K562 (cell line): ENCODE measurements at regions not wholly inside any gene's neighbourhood (a gene's known extent, or its start where the extent isn't known, plus 50 kb on each side); places are given as distances from the start of the nearest gene placed in this dataset.
"Not testable (repeated sequence)": the region's sequence is repeated elsewhere in the genome, so short reads cannot be mapped to it uniquely, and the experiment has no call there.

ENCODE experiments used
- ATAC-seq: fragments of 200-7000 bp; cut with Tn5 transposase; 3 replicates; pipeline ENCODE4 v1.9.1; 2020; ENCODE audit warnings: moderate library complexity
- BruUV-seq: library from RNA; stranded (reverse); fragments of 400-500 nt; replicated peaks from 2 replicates; lab custom pipeline; 2021; lab: Mats Ljungman, UMichigan
- CTCF ChIA-PET: fragments of 300-600 bp; formaldehyde crosslinking; extraction: SDS; loops from one replicate; lab custom pipeline; 2021; ENCODE audit warnings: low intra/inter-chr PET ratio; lab: Yijun Ruan, JAX
- POLR2A ChIA-PET: fragments of 300-600, 350-650 bp; sonication (Branson Sonifier 250); formaldehyde crosslinking; extraction: SDS; loops from one replicate; lab custom pipeline; 2021; ENCODE audit warnings: antibody characterized with exemption, inconsistent platforms; lab: Yijun Ruan, JAX
- DNase-seq, 4 experiments: peaks; one replicate each; pipeline versions ENCODE4 v3.0.0 to v3.0.0-alpha.2; 2011 to 2018; ENCODE audit warnings: low spot score in 3 of 4, mixed read lengths in 3 of 4; ENCODE audit errors: extremely low read depth in 1 of 4
- FAIRE-seq: peaks from 2 replicates; lab custom pipeline; 2011; peaks lifted over from hg19 to GRCh38; lab: Jason Lieb, UNC
- H2AFZ ChIP-seq: 2 replicates; pipeline ENCODE4 v1.6.0; 2011; ENCODE audit warnings: low read depth, low read length, control low read depth, inconsistent platforms
- H3K27ac ChIP-seq: fragments of 200-600 bp; 3 replicates; pipeline ENCODE4 v1.8.0; 2011; ENCODE audit warnings: low read depth, mild to moderate bottlenecking, control low read depth, inconsistent platforms, low read length, moderate library complexity, mixed read lengths; ENCODE audit errors: extremely low read depth
- H3K27me3 ChIP-seq, 2 experiments: fragments of 300-600 bp in 1 of 2; 2 replicates in 1 of 2; 3 replicates in 1 of 2; pipeline versions ENCODE4 v1.6.0 to v1.8.0; 2011; ENCODE audit warnings: inconsistent platforms in 2 of 2, low read length in 2 of 2, mild to moderate bottlenecking in 1 of 2, mixed read lengths in 1 of 2, moderate library complexity in 1 of 2; ENCODE audit not compliant: control insufficient read depth in 2 of 2, insufficient read depth in 2 of 2
- H3K36me3 ChIP-seq: fragments of 300-600 bp; 3 replicates; pipeline ENCODE4 v1.8.0; 2011; ENCODE audit warnings: mild to moderate bottlenecking, low read length, inconsistent platforms; ENCODE audit not compliant: control insufficient read depth, insufficient read depth
- H3K4me1 ChIP-seq, 2 experiments: fragments of 200-600 bp in 1 of 2; replicated peaks in 1 of 2; 2 replicates in 1 of 2; 3 replicates in 1 of 2; pipeline versions ENCODE4 v1.5.1 to v1.8.0; 2011; ENCODE audit warnings: inconsistent platforms in 2 of 2, low read length in 2 of 2, mild to moderate bottlenecking in 1 of 2, mixed read lengths in 1 of 2, moderate library complexity in 1 of 2; ENCODE audit not compliant: control insufficient read depth in 2 of 2, insufficient read depth in 2 of 2
- H3K4me2 ChIP-seq: 2 replicates; pipeline ENCODE4 v1.6.1; 2011; ENCODE audit warnings: low read length, control low read depth, inconsistent platforms, mixed read lengths; ENCODE audit not compliant: insufficient read depth
- H3K4me3 ChIP-seq: fragments of 200-600 bp; sonication (generic), shearing (Covaris generic); 2 replicates; pipeline ENCODE4 v1.5.1; 2016; ENCODE audit warnings: control low read depth, inconsistent platforms
- H3K79me2 ChIP-seq: fragments of 200-600 bp; 3 replicates; pipeline ENCODE4 v1.8.0; 2011; ENCODE audit warnings: low read length, inconsistent platforms; ENCODE audit not compliant: control insufficient read depth, insufficient read depth
- H3K9ac ChIP-seq, 2 experiments: 2 replicates each; pipeline versions ENCODE4 v1.6.0 to v1.6.1; 2011; ENCODE audit warnings: low read depth in 2 of 2, low read length in 2 of 2, control low read depth in 1 of 2, inconsistent platforms in 1 of 2, mild to moderate bottlenecking in 1 of 2, mixed read lengths in 1 of 2; ENCODE audit not compliant: insufficient read depth in 1 of 2
- H3K9me1 ChIP-seq: one replicate; pipeline ENCODE4 v1.6.0; 2011; ENCODE audit warnings: inconsistent platforms, mild to moderate bottlenecking, low read length, moderate library complexity; ENCODE audit not compliant: control insufficient read depth, insufficient read depth
- H3K9me3 ChIP-seq: replicated peaks from 2 replicates; pipeline ENCODE4 v1.5.1; 2011; ENCODE audit warnings: low read depth, low read length, inconsistent platforms; ENCODE audit not compliant: control insufficient read depth, insufficient read depth
- H4K20me1 ChIP-seq: replicated peaks from 2 replicates; pipeline ENCODE4 v1.6.1; 2011; ENCODE audit warnings: low read length, inconsistent platforms, mixed read lengths; ENCODE audit not compliant: control insufficient read depth, insufficient read depth
- CEBPB ChIP-seq: fragments of 450-650 bp; IDR thresholded peaks from 2 replicates; pipeline ENCODE4 v1.6.1; 2016; ENCODE audit warnings: missing genetic modification characterization, missing compliant biosample characterization
- WGBS: fragments of 100-300 bp; shearing (Covaris generic); methylation state at CpG from one replicate; pipeline ENCODE4 v1.1.6; 2016; ENCODE audit warnings: low coverage, mixed read lengths; ENCODE audit not compliant: insufficient coverage; ENCODE audit errors: missing lambda C conversion rate; 5-methylcytosine and 5-hydroxymethylcytosine counted together
- in situ Hi-C: fragments of 300-500 bp; cut with MboI; formaldehyde crosslinking; loops from 4 replicates; pipeline ENCODE4 v1.15.0; 2018; ENCODE audit warnings: inconsistent platforms, mixed read lengths
- intact Hi-C: fragments of 100-400 bp; cut with micrococcal nuclease; formaldehyde crosslinking; loops from 2 replicates; pipeline ENCODE4 v1.14.2; 2022

DNA sequence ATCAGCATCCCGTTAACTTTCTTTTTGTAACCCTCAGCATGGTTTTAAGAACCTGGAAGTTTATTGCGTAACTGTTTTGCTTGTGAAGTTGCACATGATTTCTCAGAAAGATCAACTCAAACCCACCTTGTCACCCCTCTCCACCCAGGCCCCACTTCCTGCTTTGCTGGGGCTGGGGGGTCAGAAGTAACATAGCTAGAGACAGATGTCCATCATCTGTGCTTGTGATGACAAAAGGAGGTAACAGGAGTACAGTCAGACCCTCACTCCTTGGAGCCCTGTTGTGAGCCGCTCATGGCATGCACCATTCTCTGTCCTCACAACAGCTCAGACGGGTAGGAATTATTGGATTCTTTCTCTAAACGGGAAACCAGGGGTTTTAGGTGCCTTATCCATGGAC is 172.7 kb upstream of the PLGLB2 start:
- CTCF ChIA-PET, H3K9ac ChIP-seq, H3K4me1 ChIP-seq, H3K4me2 ChIP-seq, H4K20me1 ChIP-seq, H3K79me2 ChIP-seq, H3K27ac ChIP-seq, DNase-seq, H3K9me1 ChIP-seq, BruUV-seq, H3K27me3 ChIP-seq, POLR2A ChIA-PET, H2AFZ ChIP-seq, H3K9me3 ChIP-seq, ATAC-seq, H3K4me3 ChIP-seq, intact Hi-C loops, H3K36me3 ChIP-seq, FAIRE-seq, in situ Hi-C loops: not testable (repeated sequence)
- 46% methylated on average over 3 of the region's 5 CpGs for WGBS
- peak; percentile 71 for TF ChIP-seq CEBPB (tag)

GRCh38 chr2:87577358-87577757 is 170.5 kb upstream of the PLGLB2 start:
- H3K9me3 ChIP-seq, H3K79me2 ChIP-seq, H2AFZ ChIP-seq, intact Hi-C loops, H3K36me3 ChIP-seq, DNase-seq, CTCF ChIA-PET, BruUV-seq, H3K4me2 ChIP-seq, H3K9me1 ChIP-seq, H3K4me3 ChIP-seq, H3K27me3 ChIP-seq, POLR2A ChIA-PET, H4K20me1 ChIP-seq, H3K27ac ChIP-seq, H3K9ac ChIP-seq, in situ Hi-C loops, H3K4me1 ChIP-seq: not testable (repeated sequence)
- FAIRE-seq: peak; percentile 85
- WGBS: no CpG with 5 or more reads among the region's 2 CpGs
- ATAC-seq: peak; percentile 84

GRCh38 chr2:87582152-87582551 is 165.7 kb upstream of the PLGLB2 start:
- H3K36me3 ChIP-seq, H3K27me3 ChIP-seq, H3K9ac ChIP-seq, H3K4me2 ChIP-seq, H3K4me1 ChIP-seq, H3K27ac ChIP-seq, H2AFZ ChIP-seq, in situ Hi-C loops, DNase-seq, ATAC-seq, BruUV-seq, H3K9me3 ChIP-seq, H3K79me2 ChIP-seq, intact Hi-C loops, H3K9me1 ChIP-seq, H3K4me3 ChIP-seq, POLR2A ChIA-PET, CTCF ChIA-PET, H4K20me1 ChIP-seq: not testable (repeated sequence)
- peak; percentile 44 for FAIRE-seq
- WGBS: no CpG with 5 or more reads among the region's 4 CpGs

- POLR2A ChIA-PET, H3K4me2 ChIP-seq, BruUV-seq, H3K9ac ChIP-seq, H3K36me3 ChIP-seq, H3K27me3 ChIP-seq, H3K79me2 ChIP-seq, H2AFZ ChIP-seq, ATAC-seq, CTCF ChIA-PET, in situ Hi-C loops, H3K4me1 ChIP-seq, intact Hi-C loops, H4K20me1 ChIP-seq, H3K27ac ChIP-seq, H3K9me3 ChIP-seq, H3K9me1 ChIP-seq, H3K4me3 ChIP-seq, DNase-seq: not testable (repeated sequence)
- FAIRE-seq: peak; percentile 44
These were observed 165.3 kb upstream of the PLGLB2 start for GRCh38 chr2:87582579-87582978.
